PC-3 (cell line): ENCODE measurements at regions not wholly inside any gene's neighbourhood (a gene's known extent, or its start where the extent isn't known, plus 50 kb on each side); places are given as distances from the start of the nearest gene placed in this dataset.

Experiments used
- ATAC-seq: fragments of 200-7000 bp; cut with Tn5 transposase; 2 replicates; pipeline ENCODE4 v1.9.1; 2020; ENCODE audit warnings: mild to moderate bottlenecking, moderate library complexity
- BruUV-seq: library from RNA; stranded (reverse); fragments of 400-500 nt; replicated peaks from 2 replicates; lab custom pipeline; 2021; lab: Mats Ljungman, UMichigan
- CTCF ChIA-PET: fragments of 300-600 bp; sonication (Branson Sonifier 250); formaldehyde crosslinking; loops from one replicate; lab custom pipeline; 2022; ENCODE audit warnings: antibody characterized with exemption; lab: Charles Lee
- POLR2A ChIA-PET: fragments of 300-600 bp; sonication (Branson Sonifier 250); formaldehyde crosslinking; loops from one replicate; lab custom pipeline; 2022; ENCODE audit warnings: antibody characterized with exemption; ENCODE audit not compliant: unreplicated experiment; lab: Charles Lee
- DNase-seq: peaks from one replicate; pipeline ENCODE4 v3.0.0-alpha.2; 2015
- H2AFZ ChIP-seq: fragments of 300-600 bp; sonication (generic); 2 replicates; pipeline ENCODE4 v1.6.0; 2016; ENCODE audit warnings: antibody characterized with exemption, low read length
- H3F3A ChIP-seq: fragments of 300-600 bp; sonication (generic); one replicate; pipeline ENCODE4 v1.6.0; 2017; ENCODE audit warnings: antibody characterized with exemption, low read length, control low read depth, mild to moderate bottlenecking; ENCODE audit not compliant: unreplicated experiment
- H3K27ac ChIP-seq: fragments of 300-600 bp; sonication (generic); 2 replicates; pipeline ENCODE4 v1.5.1; 2016; ENCODE audit warnings: mild to moderate bottlenecking, low read length
- H3K27me3 ChIP-seq: fragments of 300-600 bp; sonication (generic); 2 replicates; pipeline ENCODE4 v1.6.1; 2016; ENCODE audit warnings: low read length, mixed read lengths
- H3K36me3 ChIP-seq: fragments of 300-600 bp; sonication (generic); 2 replicates; pipeline ENCODE4 v1.6.1; 2016; ENCODE audit warnings: low read depth, mixed run types, low read length, mixed read lengths
- H3K4me1 ChIP-seq: fragments of 300-600 bp; sonication (generic); 2 replicates; pipeline ENCODE4 v1.5.1; 2016; ENCODE audit warnings: low read length; ENCODE audit not compliant: insufficient read depth
- H3K4me2 ChIP-seq: fragments of 300-600 bp; sonication (generic); 2 replicates; pipeline ENCODE4 v1.6.0; 2016; ENCODE audit warnings: low read length
- H3K4me3 ChIP-seq: fragments of 300-600 bp; sonication (generic); 2 replicates; pipeline ENCODE4 v1.5.1; 2016; ENCODE audit warnings: mild to moderate bottlenecking, low read length, mixed read lengths
- H3K79me2 ChIP-seq: fragments of 300-600 bp; sonication (generic); 2 replicates; pipeline ENCODE4 v1.6.1; 2017; ENCODE audit warnings: low read length, mixed read lengths
- H3K9ac ChIP-seq: fragments of 300-600 bp; sonication (generic); 2 replicates; pipeline ENCODE4 v1.6.0; 2016; ENCODE audit warnings: mild to moderate bottlenecking, low read length
- H3K9me2 ChIP-seq: fragments of 300-600 bp; sonication (generic); replicated peaks from 2 replicates; pipeline ENCODE4 v1.6.1; 2016; ENCODE audit warnings: mixed run types, low read length, mixed read lengths
- H3K9me3 ChIP-seq: fragments of 300-600 bp; sonication (generic); 2 replicates; pipeline ENCODE4 v1.6.1; 2016; ENCODE audit warnings: low read length, mixed read lengths
- H4K20me1 ChIP-seq: fragments of 300-600 bp; sonication (generic); 2 replicates; pipeline ENCODE4 v1.6.1; 2016; ENCODE audit warnings: low read length, mixed read lengths
- CTCF ChIP-seq: fragments of 300-600 bp; sonication (generic); conservative IDR thresholded peaks from 2 replicates; pipeline ENCODE4 v1.5.1; 2017; ENCODE audit warnings: antibody characterized with exemption, low read depth, mild to moderate bottlenecking, low read length
- EZH2 ChIP-seq: fragments of 300-600 bp; sonication (generic); IDR thresholded peaks from one replicate; pipeline ENCODE4 v1.6.1; 2017; ENCODE audit warnings: antibody characterized with exemption, mild to moderate bottlenecking, low read length; ENCODE audit not compliant: unreplicated experiment
- EZH2phosphoT487 ChIP-seq: fragments of 300-600 bp; sonication (generic); IDR thresholded peaks from 2 replicates; pipeline ENCODE4 v1.6.1; 2018; ENCODE audit warnings: mild to moderate bottlenecking, antibody characterized with exemption, low read length, borderline replicate concordance
- intact Hi-C: fragments of 100-400 bp; cut with micrococcal nuclease; formaldehyde crosslinking; loops from 2 replicates; pipeline ENCODE4 v1.9.0; 2023

- ATAC-seq: no peak
- H2AFZ ChIP-seq: no peak overlapping the region
- no peak for DNase-seq
- no peaks in the 10 kb centered on the region for H3K4me1 ChIP-seq
- H3K27me3 ChIP-seq: no peaks in the 10 kb centered on the region
- BruUV-seq: no TSS peak
- H3K9me3 ChIP-seq: no peaks in the 10 kb centered on the region
- H3K27ac ChIP-seq: no peak overlapping the region
- no peaks in the 10 kb centered on the region for H3K9me2 ChIP-seq
- TF ChIP-seq CTCF (no peak), EZH2phosphoT487 (no peak)
- CTCF ChIA-PET: no interaction called here
- no peak overlapping the region for H3K4me2 ChIP-seq
- no peak overlapping the region for H3K4me3 ChIP-seq
- POLR2A ChIA-PET: no interaction called here
- H3K36me3 ChIP-seq: no peaks in the 10 kb centered on the region
- H3K79me2 ChIP-seq: no peaks in the 10 kb centered on the region
- no peaks in the 10 kb centered on the region for H3F3A ChIP-seq
- H3K9ac ChIP-seq: no peak overlapping the region
- intact Hi-C loops: no loop called here
- no peaks in the 10 kb centered on the region for H4K20me1 ChIP-seq
These were observed 175.8 kb downstream of the ZNF248 start for GRCh38 chr10:37681617-37681999.

DNA sequence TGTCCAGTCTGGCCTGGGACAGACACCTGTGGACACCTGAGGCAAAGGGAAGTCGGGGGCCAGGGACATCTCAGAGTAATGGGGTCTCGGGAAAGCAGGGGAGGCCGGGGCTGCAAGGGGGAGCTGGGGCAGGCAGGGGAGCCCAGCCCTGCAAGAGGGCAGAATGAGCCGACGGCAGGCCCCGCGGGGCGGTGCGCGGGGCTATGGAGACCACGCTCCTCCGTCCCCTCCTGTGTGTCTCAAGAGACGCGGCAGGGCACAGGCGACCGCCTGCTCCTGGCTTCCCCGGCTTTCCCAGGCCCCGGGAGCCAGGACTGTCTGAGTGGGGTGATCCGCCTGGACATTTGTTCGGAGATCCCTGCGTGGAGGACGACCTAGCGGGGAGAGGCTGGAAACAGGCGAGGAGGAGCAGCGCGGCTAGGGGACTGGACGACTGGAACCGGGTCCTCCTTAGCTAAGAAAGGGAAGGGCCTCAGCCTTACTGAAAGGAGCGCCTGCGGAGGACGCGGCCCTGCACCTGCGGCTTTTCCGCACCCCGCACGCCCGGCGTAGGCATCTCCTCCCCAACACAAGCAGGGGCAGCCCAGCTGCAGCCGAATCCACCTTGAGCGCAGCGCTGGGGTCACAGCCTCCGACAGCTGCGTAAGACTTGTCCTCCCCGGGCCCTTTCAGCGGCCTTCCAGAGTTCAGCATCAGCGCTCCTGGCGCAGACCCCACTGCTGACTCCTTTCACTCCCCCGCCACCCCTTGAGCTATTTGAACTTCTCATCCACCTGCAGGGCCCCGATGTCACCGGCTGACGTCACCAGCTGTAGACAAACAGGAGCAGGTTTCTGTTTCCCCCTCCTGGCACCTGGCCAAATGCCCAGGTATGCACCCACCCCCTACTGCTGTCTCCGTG lies 176.4 kb downstream of the ZNF248 start:
- H2AFZ ChIP-seq: no peak overlapping the region
- H3K27ac ChIP-seq: no peak overlapping the region
- no peaks in the 10 kb centered on the region for H3K79me2 ChIP-seq
- POLR2A ChIA-PET: no interaction called here
- DNase-seq (no peak), ATAC-seq (no peak)
- intact Hi-C loops: no loop called here
- H4K20me1 ChIP-seq: no peaks in the 10 kb centered on the region
- no peak overlapping the region for H3K9ac ChIP-seq
- no peaks in the 10 kb centered on the region for H3K27me3 ChIP-seq
- H3K9me3 ChIP-seq: no peaks in the 10 kb centered on the region
- CTCF ChIA-PET: no interaction called here
- TF ChIP-seq EZH2: no peak
- no peak for TF ChIP-seq CTCF
- TF ChIP-seq EZH2phosphoT487: no peak
- no peaks in the 10 kb centered on the region for H3K36me3 ChIP-seq
- H3K9me2 ChIP-seq: no peaks in the 10 kb centered on the region
- no peaks in the 10 kb centered on the region for H3K4me1 ChIP-seq
- no peaks in the 10 kb centered on the region for H3F3A ChIP-seq
- BruUV-seq: no TSS peak
- no peak overlapping the region for H3K4me2 ChIP-seq
- H3K4me3 ChIP-seq: no peak overlapping the region

GRCh38 chr10:37680243-37680683 lies 177.1 kb downstream of the ZNF248 start:
- Histone ChIP-seq H3K36me3 (no peaks in the 10 kb centered on the region), H2AFZ (no peak overlapping the region), H3F3A (no peaks in the 10 kb centered on the region), H3K9me3 (no peaks in the 10 kb centered on the region), H3K27me3 (no peaks in the 10 kb centered on the region), H3K27ac (no peak overlapping the region), H3K9ac (no peak overlapping the region), H3K9me2 (no peaks in the 10 kb centered on the region), H3K4me2 (no peak overlapping the region), H3K4me3 (no peak overlapping the region), H3K4me1 (no peaks in the 10 kb centered on the region), H3K79me2 (no peaks in the 10 kb centered on the region), H4K20me1 (no peaks in the 10 kb centered on the region)
- POLR2A ChIA-PET: no interaction called here
- CTCF ChIA-PET: no interaction called here
- DNase-seq (no peak), ATAC-seq (no peak)
- intact Hi-C loops: no loop called here
- no TSS peak for BruUV-seq
- TF ChIP-seq EZH2 (no peak), CTCF (no peak), EZH2phosphoT487 (no peak)
